Left kidney (tissue), 1 donor: ENCODE measurements at regions not wholly inside any gene's neighbourhood (a gene's known extent, or its start where the extent isn't known, plus 50 kb on each side); places are given as distances from the start of the nearest gene placed in this dataset.

ENCODE experiments used
- DNase-seq: peaks from one replicate; pipeline ENCODE4 v3.0.0-alpha.2; 2013

DNA sequence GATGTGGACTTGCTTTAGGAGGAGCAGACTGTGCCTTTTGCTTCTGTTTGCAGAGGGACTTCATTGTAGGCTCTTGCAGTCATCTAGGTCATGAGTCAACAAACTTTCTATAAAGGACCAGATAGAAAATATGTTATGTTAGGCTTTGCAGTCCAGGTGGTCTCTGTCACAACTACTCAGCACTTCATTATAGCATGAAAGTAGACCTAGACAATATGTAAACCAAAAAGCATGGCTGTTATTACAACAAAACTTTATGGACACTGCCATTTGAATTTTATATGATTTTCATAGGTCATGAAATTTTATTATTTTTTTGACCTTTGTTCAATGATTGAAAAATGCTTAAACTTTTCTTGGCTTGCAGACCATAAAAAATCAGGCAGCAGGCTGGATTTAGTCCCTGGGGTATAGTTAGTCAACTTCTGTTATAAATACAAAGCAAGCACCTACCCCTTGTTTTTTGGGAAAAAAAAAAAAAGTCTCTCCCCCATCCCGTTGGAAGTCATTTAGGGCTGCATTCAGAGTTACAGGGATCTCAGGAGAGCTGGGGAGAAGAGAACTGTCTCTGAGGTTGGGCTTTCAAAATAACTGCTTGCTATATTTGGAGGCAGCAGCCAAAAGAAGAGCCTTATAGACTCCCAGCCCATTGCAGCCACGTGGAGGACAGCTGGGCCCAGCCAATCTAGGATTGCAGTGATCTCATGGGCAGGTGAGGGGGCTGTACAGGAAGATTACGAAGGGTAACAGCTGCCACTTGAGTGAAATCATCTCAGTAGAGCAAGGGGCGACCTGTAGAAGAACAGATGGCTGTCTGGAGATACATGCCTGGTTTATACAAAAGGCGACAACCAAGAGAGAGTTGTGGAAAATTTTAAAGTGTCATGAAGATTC, 136.6 kb upstream of the TNC start:
- peak; percentile 74 for DNase-seq

DNA sequence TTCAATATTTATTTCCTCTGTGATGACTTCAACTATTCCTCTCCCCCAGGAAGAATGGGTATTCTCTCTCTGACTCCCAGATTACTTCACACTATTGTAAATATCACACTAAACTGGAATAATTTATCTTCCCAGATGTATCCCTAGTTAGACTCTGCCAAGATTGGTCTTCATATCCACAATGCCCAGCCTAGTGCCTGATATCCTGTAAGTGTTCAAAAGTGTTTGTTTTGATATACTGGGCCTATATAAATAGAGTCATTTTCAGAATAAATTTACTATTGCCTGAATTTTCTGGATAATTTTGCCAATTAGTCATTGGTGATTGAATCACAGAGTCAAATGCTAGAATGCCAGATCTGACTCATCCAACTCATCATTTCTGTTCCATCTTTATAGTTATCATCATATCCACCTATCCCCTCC, 143.7 kb upstream of the TNC start:
- DNase-seq = no peak

DNA sequence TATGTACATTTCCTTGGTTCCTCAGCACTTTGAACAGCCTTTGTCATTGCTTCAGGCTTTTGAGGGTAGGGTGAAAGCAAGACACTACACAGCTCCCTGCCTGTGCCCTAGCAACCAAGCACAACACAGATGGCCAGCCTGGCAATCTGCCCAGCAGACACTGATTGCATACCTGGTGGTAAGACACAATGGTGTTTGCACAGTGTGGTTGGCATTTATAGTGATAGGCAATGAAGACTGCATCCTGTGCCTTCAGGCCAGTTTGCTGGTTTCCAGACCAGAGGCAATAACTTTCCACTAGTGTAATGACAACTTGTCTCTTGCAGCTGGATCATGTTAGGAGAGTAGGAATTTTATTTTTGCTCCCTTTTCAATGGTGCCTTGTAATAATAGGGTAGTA, 144.5 kb upstream of the TNC start:
- DNase-seq = peak; percentile 45

DNA sequence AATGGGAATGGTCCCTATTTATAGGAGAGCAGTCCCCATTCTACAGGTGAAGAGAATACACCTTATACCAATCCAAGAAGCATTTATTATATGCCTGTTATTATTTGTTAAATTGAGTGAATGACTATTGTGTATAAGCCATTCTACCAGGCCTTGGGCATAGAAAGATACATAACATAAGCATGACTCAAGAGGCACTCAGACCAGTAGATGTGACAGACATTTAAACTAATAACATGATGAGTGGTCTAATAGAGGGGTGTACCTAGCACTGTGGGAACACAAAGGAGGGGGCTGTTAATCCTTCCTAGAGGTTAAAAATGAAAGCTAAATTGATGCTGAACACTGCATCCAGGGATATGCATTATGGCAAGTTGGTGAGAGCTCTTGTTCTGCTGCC, 145.0 kb upstream of the TNC start:
- no peak for DNase-seq

DNA sequence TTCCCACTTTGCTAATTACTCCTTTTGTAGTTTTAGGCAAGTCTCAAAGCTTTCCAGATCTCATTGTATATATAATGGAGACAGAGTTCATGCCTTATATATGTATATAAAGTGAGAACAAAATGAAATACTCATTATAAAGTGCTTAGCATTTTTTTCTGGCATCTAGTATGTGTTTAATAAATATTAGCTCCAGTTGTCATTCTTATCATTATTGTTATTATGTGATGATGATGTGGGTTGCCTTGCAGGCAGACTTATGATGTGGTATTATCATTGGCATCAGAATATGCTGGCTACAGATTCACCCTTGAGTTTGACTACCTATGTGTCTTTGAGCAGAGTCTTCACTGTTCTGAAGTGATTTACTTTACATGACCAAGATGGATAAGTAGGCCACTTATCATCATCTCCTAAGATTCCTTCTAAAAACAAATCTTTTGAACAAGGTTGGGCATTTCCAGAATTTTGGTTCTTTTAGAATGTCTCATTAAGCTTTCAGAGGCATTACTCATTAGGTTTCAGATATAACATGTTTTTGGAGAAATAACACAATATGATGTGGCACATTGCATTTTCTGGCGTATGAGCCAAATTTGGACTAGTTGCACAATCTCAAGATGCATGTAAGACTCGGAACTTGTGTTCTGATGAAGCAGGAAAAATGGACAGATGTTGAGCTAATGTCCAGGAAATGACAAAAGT, 145.6 kb upstream of the TNC start:
- no peak for DNase-seq

DNA sequence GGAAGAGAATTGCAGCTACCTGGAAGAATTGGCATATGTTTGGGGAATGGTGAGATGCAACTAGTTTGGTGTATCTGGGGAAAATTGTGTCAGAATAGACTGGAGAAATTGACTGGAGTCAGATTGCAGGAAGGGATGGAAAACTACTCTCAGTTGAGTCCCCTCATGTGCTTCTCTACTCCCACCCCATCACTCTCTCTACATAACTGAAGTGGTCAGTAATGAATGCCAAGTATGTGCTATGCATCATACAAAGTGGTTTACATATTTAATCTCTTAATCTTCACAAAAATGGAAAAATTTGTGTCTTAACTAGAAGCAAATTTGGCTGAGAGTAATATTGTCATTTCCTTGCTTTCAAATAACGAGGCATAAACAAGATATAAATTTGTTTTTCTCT, 146.4 kb upstream of the TNC start:
- DNase-seq = no peak

DNA sequence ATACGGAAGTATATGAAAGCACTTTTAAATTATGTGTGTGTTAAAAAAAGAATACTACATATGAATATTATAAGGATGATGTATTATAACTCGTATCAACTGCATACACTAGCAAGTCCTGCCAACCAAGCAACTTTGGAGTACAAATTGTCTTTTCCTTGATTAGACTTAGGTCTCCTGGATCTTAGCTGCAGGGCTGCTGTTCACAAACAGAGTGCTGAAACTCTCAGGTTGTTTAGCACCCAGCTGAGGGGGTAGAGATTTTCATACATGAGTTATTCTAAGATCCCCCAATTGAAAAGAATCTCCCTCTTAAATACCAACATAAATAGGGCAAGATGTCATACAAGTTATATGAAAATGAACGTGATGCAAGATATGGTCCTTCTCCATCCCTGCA, 149.8 kb upstream of the TNC start:
- peak; percentile 44 for DNase-seq

DNA sequence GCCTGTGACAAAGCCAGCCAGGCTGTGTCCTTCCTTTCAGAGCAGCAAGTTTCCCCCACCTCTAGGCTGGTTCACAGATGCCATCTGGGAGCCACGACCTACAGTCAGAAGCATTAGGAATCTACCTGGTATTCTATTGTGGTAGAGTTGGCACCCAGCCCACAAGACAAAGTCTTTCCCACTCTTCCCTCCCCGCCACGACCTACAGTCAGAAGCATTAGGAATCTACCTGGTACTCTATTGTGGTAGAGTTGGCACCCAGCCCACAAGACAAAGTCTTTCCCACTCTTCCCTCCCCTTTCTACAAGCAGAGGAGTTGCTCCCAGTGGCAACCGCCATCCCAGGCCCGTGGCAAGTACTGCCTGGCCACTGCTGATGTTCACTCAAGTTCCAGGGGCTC, 157.8 kb upstream of the TNC start:
- DNase-seq = no peak

DNA sequence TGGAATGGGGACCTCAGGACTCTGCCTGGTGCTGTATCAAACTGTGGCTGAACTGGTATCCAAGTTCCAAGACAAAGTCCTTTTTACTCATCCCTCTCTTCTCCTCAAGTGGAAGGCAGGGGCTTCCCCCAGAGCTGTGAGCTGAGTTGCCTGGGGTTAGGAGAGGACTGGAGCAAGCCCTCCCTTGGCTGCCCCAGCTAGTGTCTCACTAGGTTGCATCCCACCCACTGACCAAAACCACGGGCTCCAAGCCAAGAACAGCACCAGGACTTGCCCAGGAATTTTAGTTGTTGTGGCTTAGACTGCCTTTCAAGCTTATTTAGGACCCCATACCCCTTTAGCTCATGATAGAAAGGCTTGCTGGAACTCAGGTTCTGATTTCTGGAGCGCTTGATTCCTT, 158.7 kb upstream of the TNC start:
- DNase-seq = no peak

DNA sequence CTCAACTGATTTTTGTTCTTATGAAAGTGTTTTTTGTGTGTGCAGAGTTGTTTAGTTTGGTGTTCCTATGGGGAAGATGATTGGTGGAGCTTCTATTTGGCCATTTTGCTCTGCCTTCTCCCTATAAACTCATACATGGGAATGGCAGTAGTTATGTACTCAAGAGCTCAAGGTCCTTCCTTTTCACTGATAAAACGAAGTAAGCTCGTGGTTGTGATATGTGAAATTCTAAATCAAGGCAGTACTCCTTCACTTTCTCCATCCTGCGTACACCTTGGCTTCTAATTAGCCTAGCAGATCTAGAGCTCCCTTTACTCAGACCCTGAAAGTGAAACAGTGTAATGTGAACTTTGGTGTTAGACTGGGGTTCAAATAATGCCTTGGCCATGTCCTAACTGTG, 159.3 kb upstream of the TNC start:
- no peak for DNase-seq

DNA sequence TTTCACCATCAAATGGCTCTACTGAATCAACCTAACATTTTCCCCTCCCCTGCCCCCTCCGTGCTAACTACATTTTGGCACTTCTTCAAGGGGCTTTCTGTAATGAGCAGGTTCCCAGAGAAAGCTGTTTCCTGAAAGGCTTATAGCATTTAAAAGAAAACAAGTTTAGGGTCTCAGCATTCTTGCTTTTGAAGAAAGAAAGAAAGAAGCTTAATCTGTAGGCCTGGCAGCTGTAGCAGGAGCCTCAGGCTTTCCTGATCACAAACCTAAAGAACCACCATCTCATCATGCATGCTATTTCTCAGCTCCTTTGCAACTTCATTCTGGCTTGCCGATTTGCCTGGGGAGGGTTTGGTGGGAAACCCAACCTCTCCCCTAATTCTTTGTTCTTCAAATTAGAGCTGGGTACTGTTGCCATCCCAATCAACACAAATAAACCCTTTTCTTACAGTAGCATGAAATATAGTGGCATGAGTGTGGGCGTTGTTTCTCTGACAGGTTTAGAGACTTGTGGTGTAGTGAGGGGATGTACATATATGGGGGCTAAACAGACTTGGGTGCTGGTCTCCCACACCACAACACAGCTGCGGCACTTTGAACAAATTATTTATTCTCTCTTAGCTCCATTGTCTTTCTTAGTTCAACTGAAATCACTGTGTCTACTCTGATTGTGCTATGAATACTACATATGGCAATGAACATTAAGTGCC, 160.5 kb upstream of the TNC start:
- DNase-seq = no peak

DNA sequence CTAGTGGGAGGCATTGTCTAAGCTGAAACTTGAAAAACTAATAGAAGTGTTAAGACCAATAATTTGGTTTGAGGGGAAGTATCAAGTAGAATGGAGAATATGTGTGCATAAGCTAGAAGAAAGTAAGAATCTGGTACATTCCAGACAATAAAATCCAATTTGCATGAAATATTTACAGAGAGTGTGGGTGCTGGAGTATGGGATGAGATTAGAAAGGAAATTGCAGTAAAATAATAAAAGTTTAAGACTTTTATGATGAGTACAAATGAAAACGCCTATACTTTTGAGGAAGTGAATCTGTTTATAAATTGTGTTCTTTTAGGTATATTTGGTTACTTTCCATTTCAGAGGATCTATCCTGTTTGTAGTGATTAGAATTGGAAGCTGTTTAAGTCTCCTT, 165.4 kb upstream of the TNC start:
- DNase-seq = no peak

DNA sequence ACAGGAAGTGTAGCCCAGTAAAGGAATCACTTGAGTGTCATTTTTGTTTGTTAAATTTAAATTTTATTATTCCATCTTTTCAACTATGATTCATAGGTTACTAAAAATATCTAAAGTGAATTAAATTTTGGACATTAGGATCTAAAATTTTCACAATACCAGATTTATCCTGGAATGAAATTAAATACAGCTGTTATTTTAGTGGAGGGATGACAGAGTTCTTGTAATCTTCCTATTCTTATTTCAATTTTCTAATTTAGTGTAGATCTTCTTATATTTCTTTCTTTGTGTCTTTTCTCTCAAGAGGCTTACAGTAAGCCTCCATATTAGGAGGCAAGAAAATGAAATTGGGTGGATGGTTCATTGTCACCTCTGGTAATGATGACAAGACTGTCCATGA, 167.9 kb upstream of the TNC start:
- no peak for DNase-seq

DNA sequence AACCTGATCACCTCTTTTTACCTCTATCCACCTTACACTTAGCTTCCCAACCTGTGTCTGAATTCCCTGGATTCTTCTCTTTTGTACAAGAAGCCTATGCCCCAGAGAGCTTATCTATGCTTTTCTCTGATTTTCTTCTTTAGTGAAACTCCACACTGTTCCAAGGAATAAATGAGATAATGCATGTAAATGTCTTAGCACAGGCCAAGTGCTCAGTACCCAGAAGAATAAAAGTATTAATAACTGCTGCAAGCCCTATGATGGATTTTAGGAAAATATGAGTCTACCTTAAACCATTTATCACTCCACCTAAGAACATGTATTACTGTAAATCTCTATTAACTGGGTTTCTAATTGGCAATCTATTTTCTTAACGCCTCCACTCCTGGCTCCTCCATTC, 168.5 kb upstream of the TNC start:
- DNase-seq = no peak

DNA sequence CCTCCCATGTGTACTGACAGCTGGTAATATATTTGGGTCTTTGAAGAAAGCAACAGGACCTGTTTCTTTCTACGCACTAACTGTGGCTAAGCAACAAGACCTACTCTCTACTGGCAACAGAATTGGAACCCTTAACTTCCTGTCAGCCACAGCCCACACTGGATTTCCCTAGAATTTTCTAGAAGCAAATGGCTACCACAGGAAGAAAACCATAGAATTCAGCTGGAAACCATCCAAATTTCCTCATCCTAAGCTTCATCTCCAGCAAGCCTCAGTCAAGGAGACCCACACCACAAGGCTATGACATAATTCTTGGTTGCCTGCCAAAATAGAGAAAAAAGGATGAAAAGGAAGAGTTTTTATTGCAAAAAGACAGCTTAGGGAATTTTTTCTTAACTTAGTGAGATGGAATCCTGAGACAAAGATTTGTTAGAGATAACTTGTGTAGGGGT, 171.8 kb upstream of the TNC start:
- peak; percentile 45 for DNase-seq

DNA sequence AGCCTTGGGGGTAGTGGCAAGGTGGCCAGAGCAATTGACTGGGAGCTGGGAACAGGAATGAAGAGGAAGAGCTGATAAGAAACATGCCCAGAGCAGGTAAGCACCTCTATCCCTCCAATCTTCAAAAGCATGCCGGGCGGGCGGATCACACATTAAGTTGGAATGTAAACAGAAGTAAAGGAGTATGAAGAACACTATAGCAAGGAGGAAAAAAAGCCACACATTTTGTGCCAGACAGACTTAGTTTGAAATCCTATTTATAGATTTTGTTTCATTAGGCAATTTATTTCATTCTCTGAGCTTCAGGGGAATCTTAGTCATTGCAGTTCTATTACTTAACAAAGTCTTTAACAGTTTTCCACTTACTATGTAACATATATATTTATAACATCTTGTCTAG, 173.9 kb upstream of the TNC start:
- DNase-seq = no peak

DNA sequence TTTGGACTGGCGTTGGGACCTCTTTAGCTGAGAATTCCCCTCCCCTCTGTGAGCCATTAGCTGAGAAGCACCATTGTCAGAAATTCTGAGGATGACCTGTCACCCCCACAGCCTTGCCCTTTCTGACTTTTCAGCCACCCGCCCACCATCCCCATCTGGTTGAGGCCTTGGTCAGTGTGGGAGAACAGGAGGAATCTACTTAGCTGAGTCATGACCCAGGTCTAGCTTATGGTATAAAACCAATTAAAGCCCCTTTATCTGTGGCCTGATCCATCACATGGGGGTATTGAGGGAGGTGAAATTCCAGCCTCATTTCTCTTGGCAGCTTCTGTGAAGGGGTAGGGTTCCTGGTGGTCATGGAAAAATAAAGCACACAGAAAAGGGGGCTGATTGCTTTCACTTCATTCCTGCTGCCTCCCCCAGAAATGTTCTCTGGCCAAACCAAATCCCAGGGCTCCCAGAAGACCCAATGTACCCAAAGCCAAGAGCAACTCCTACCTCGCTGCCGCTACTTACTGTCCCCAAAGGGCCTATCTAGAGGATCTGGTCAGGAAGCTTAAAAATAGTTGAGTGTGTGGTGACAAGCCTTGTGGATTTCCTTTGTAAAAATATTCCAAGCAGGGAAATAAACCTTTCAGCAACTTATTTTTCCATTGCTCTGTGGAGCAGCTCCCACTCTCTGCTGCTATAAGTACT, 174.8 kb upstream of the TNC start:
- DNase-seq = no peak

DNA sequence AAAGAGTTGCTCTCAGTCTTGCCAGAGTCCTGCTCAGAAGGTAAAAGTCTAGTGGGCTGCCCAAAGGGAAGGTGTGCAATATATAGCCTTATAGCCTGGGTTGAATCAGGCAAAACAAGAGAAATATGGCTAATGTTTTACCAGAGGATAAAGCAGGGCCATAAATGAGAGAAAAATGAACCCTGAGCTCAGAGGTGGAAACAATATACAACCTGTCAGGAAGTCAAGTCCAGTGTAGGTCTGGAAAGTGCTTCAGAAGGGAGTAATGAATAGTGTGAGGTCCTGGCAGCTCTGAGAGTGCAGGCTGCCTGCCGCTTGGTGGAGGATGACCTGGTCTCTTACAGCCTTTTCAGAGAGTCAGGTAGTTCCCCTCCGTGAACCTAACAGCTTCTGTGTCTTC, 177.8 kb upstream of the TNC start:
- DNase-seq = no peak

DNA sequence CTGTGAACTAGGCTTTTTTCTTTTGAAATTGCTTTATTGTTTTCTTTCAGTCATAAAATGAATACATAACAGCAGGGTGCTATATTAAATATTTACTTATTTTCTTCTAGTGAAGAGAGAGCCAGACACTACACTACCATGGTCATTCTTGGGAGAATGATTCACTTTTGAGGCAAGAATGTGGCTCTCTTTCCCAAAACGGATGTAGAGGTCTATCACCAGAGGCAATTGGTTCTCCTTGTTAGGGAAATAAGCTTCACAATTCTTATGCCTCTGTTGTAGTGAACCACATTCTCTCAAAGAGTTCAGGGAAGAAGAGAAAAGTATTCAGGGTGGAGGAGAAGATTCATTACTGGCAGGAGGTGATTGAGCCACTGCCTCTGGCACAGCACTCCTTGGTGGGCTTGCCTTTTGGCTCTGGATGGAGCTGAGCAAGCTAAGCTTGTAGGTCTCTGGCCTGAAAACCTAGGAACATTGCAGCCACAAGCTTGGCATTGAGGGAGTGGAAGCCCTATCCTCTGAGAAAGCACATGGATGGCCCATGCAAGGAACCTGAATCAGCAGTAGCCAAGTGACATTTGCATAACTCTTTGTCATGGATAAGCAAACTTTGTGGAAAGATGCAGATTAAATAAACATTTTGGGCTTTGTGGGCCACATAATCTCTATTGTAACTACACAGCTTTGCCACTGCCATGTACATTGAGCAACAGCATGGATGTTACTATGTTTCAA, 179.0 kb upstream of the TNC start:
- no peak for DNase-seq

DNA sequence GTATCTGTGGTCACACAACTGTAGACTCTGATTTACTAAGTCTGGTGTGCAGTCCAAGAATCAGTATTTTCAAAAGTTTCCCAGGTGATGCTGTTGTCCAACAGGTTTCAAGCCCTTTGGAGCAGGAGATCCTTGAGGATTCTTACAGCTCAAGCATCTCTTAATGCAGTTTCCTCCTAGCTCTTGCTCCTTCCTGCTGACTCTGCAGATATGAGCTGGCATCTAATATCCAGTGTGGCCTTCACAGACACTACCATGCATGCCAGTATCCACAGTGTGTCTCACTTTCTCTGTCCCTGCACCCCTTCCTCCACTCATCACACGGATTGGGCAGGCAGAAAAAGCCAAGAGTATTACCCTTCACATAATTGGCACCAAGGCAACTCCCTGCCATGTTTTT, 182.2 kb upstream of the TNC start:
- DNase-seq = no peak

DNA sequence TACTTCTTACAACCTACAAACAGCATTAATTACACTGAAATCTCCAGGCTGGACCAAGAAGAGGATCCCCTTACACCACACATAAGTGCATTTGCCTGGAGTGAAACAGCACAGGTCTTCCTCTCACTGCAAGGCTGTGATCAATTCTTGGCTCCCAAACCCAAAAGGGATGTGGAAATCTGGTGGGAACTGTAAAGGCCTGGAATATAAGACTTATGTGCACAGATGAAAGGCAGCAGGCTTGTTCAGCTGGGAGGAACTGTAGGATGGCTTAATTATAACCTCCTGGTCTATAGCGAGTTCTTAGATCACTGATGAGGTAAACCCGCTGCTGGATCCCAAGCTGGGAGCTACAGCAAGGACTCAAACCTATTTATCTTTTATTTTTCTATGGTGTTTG, 182.9 kb upstream of the TNC start:
- no peak for DNase-seq

DNA sequence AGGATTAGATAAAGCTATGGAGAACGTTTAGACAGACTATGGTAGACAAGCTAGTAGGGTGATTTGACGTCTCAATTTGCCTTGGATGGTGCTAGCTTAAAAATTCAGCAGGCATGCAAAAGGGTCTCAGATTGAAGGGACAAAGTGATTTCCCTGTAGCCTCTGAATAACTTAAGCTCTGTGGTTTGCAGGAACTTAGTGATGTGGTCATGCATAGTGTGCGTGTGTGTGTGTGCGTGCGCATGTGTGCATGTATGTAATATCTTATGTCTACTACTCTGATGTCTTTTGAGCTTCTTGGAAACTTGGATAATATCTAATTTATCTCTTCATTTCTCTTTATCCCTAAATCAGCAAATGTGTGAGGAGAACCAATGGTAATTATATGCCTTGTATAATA, 183.6 kb upstream of the TNC start:
- no peak for DNase-seq
